CD4-positive, alpha-beta T cell (primary cell): ENCODE measurements at regions not wholly inside any gene's neighbourhood (a gene's known extent, or its start where the extent isn't known, plus 50 kb on each side); places are given as distances from the start of the nearest gene placed in this dataset.

Source experiments
- ATAC-seq: fragments of 200-7000 bp; cut with Tn5 transposase; one replicate; pipeline ENCODE4 v1.10.0; 2022; ENCODE audit warnings: mild to moderate bottlenecking; ENCODE audit not compliant: poor library complexity
- CTCF ChIA-PET: fragments of 350-600 bp; sonication (Branson Sonifier 250); formaldehyde crosslinking; loops from one replicate; lab custom pipeline; 2021; ENCODE audit warnings: antibody characterized with exemption, inconsistent platforms; lab: Charles Lee
- POLR2A ChIA-PET: fragments of 350-600 bp; sonication (Branson Sonifier 250); formaldehyde crosslinking; loops from one replicate; lab custom pipeline; 2021; ENCODE audit warnings: antibody characterized with exemption, inconsistent platforms; lab: Charles Lee
- DNase-seq, 14 experiments: peaks; one replicate each; pipeline ENCODE4 v3.0.0-alpha.2; 2013 to 2020; ENCODE audit warnings: mixed read lengths in 2 of 14
- H3K27ac ChIP-seq, 2 donors: one replicate each; pipeline versions ENCODE4 v1.5.1 to v1.7.0; 2013; ENCODE audit warnings: low read length in 2 of 2, low read depth in 1 of 2, mild to moderate bottlenecking in 1 of 2
- H3K27me3 ChIP-seq, 2 experiments: 1 replicate in 1 of 2; 2 replicates in 1 of 2; pipeline versions ENCODE4 v1.6.1 to v1.7.0; 2013; ENCODE audit warnings: low read length in 2 of 2, control low read depth in 1 of 2, mild to moderate bottlenecking in 1 of 2, moderate library complexity in 1 of 2; ENCODE audit not compliant: insufficient read depth in 2 of 2, control insufficient read depth in 1 of 2
- H3K36me3 ChIP-seq: one replicate; pipeline ENCODE4 v1.6.1; 2013; ENCODE audit warnings: low read length, control low read depth; ENCODE audit not compliant: insufficient read depth
- H3K4me1 ChIP-seq: one replicate; pipeline ENCODE4 v1.6.1; 2013; ENCODE audit warnings: low read length, control low read depth; ENCODE audit not compliant: insufficient read depth
- H3K4me3 ChIP-seq: one replicate; pipeline ENCODE4 v1.5.1; 2013; ENCODE audit warnings: mild to moderate bottlenecking, low read length, moderate library complexity
- H3K9me3 ChIP-seq, 2 experiments: 1 replicate in 1 of 2; 2 replicates in 1 of 2; pipeline versions ENCODE4 v1.6.1 to v1.7.0; 2013; ENCODE audit warnings: low read length in 2 of 2, mild to moderate bottlenecking in 2 of 2, control low read depth in 1 of 2, moderate library complexity in 1 of 2; ENCODE audit not compliant: control insufficient read depth in 1 of 2, insufficient read depth in 1 of 2
- H3K27ac Mint-ChIP-seq: one replicate; pipeline ENCODE4 v1.8.0; 2020; ENCODE audit warnings: mixed read lengths
- H3K27me3 Mint-ChIP-seq: one replicate; pipeline ENCODE4 v1.8.0; 2021; ENCODE audit warnings: mixed read lengths
- H3K36me3 Mint-ChIP-seq: one replicate; pipeline ENCODE4 v1.8.0; 2021; ENCODE audit warnings: low read depth, mixed read lengths
- H3K4me1 Mint-ChIP-seq: one replicate; pipeline ENCODE4 v1.8.0; 2021; ENCODE audit warnings: low read depth, mixed read lengths
- H3K4me3 Mint-ChIP-seq: one replicate; pipeline ENCODE4 v1.8.0; 2020; ENCODE audit warnings: mild to moderate bottlenecking, mixed read lengths
- H3K9me3 Mint-ChIP-seq: one replicate; pipeline ENCODE4 v1.8.0; 2020; ENCODE audit warnings: mixed read lengths
- intact Hi-C, 2 experiments: fragments of 100-400 bp; cut with DNase I in 1 of 2; cut with micrococcal nuclease in 1 of 2; formaldehyde crosslinking; loops; one replicate each; pipeline versions ENCODE4 v1.15.1 to v1.9.0; 2023 to 2025; cut with DNase I, micrococcal nuclease
- TF ChIP-seq, protein P1 (sequence below): fragments of 200-600 bp; IDR thresholded peaks from one replicate; pipeline ENCODE4 v1.8.0; 2022; ENCODE audit warnings: antibody characterized with exemption, mild to moderate bottlenecking

DNA sequence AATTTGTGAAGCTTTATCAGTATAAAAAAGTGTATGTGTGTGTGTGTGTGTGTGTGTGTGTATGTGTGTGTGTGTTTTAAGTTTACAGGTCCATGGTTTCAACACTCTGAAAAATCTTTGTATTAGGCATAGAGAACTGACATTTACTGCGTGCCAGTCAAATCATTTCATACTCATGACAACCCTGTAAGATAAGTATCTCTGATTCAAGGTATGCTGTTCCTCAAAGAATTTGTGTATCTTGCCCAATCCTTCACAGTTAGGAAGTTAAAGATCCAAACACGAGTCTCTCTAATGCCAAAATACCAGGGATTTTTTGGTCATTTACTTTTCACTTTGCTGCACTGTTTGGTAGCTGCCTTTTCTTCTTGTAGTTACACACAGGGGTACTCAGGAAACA, 1121.3 kb upstream of the AUTS2 start:
- TF ChIP-seq, protein P1, sequence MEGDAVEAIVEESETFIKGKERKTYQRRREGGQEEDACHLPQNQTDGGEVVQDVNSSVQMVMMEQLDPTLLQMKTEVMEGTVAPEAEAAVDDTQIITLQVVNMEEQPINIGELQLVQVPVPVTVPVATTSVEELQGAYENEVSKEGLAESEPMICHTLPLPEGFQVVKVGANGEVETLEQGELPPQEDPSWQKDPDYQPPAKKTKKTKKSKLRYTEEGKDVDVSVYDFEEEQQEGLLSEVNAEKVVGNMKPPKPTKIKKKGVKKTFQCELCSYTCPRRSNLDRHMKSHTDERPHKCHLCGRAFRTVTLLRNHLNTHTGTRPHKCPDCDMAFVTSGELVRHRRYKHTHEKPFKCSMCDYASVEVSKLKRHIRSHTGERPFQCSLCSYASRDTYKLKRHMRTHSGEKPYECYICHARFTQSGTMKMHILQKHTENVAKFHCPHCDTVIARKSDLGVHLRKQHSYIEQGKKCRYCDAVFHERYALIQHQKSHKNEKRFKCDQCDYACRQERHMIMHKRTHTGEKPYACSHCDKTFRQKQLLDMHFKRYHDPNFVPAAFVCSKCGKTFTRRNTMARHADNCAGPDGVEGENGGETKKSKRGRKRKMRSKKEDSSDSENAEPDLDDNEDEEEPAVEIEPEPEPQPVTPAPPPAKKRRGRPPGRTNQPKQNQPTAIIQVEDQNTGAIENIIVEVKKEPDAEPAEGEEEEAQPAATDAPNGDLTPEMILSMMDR: no peak
- Histone ChIP-seq H3K4me3 (no peak overlapping the region), H3K9me3 (peaks cover 0 to 15% of the 10 kb centered on the region in 2 experiments), H3K36me3 (no peaks in the 10 kb centered on the region), H3K27ac (no peak overlapping the region), H3K4me1 (no peaks in the 10 kb centered on the region), H3K27me3 (no peaks in the 10 kb centered on the region)
- Mint-ChIP-seq H3K4me3 (no peak overlapping the region), H3K36me3 (no peaks in the 10 kb centered on the region), H3K4me1 (no peaks in the 10 kb centered on the region), H3K27me3 (no peaks in the 10 kb centered on the region), H3K9me3 (peaks cover 16% of the 10 kb centered on the region), H3K27ac (no peak overlapping the region)
- ChIA-PET CTCF (no interaction called here), POLR2A (no interaction called here)
- DNase-seq (no peak), ATAC-seq (no peak)
- intact Hi-C loops: no loop called here

DNA sequence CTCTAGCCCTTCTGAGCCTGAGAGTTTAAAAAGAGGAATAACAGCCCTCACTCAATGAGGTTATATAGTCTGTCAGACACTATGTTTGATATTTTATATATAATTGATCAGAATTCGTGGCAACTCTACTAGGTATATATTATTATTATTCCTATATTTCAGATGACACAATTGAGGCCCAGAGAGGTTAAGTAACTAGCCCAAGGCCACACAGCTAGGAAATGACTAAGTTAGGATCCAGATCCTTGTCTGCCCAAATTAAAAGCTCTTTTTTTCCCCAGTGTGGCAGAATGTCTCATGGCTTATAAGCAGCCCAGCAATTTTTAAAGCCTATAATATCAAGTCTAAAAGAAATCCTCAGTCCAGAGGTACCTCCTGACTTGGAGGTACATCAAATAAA, 1119.9 kb upstream of the AUTS2 start:
- Mint-ChIP-seq H3K4me1 (no peaks in the 10 kb centered on the region), H3K4me3 (no peak overlapping the region), H3K27me3 (no peaks in the 10 kb centered on the region), H3K9me3 (peaks cover 18% of the 10 kb centered on the region), H3K36me3 (no peaks in the 10 kb centered on the region), H3K27ac (no peak overlapping the region)
- Histone ChIP-seq H3K27me3 (no peaks in the 10 kb centered on the region), H3K27ac (no peak overlapping the region), H3K9me3 (peaks cover 0 to 10% of the 10 kb centered on the region in 2 experiments), H3K4me3 (no peak overlapping the region), H3K4me1 (no peaks in the 10 kb centered on the region), H3K36me3 (no peaks in the 10 kb centered on the region)
- DNase-seq (no peak), ATAC-seq (no peak)
- TF ChIP-seq, protein P1: no peak
- intact Hi-C loops: no loop called here
- CTCF ChIA-PET: no interaction called here
- POLR2A ChIA-PET: no interaction called here

DNA sequence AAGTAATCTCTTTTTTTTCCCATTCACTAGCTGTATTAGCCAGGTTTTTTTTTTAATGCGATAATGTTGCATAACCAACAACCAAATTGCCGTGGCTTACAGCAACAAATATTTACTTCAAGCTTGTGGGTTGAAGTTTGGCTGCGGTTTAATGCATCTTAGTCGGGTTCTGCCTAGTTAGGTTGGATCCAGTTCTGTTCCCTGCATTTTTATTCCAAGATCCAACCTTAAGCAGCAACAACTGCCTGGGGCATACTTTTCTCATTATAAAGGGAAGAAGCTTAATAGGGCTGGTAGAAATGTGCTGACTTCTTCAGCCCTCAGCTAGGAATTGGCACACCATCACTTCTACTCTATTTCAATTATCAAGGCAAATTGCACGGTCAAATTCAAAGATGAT, 1115.5 kb upstream of the AUTS2 start:
- TF ChIP-seq, protein P1: no peak
- no peaks in the 10 kb centered on the region for H3K27me3 ChIP-seq

More for the DNA sequence above, 1115.5 kb upstream of the AUTS2 start:
- H3K9me3 ChIP-seq: peaks cover 0 to 10% of the 10 kb centered on the region in 2 experiments
- POLR2A ChIA-PET: no interaction called here
- Mint-ChIP-seq H3K9me3 (peaks cover 10% of the 10 kb centered on the region), H3K4me3 (no peak overlapping the region), H3K27me3 (no peaks in the 10 kb centered on the region), H3K4me1 (no peaks in the 10 kb centered on the region), H3K36me3 (no peaks in the 10 kb centered on the region), H3K27ac (no peak overlapping the region)
- CTCF ChIA-PET: interaction anchor here (0.7 kb wide), 1 partner anchor 414 kb away, joined by 3 read pairs; no protein-coding TSS in a partner anchor
- ATAC-seq: no peak
- H3K4me1 ChIP-seq: no peaks in the 10 kb centered on the region
- DNase-seq: no peak
- intact Hi-C loops: no loop called here
- no peaks in the 10 kb centered on the region for H3K36me3 ChIP-seq
- H3K27ac ChIP-seq: no peak overlapping the region
- no peak overlapping the region for H3K4me3 ChIP-seq
